ENCODE measurements at regions not wholly inside any gene's neighbourhood (a gene's known extent, or its start where the extent isn't known, plus 50 kb on each side); places are given as distances from the start of the nearest gene placed in this dataset.

DNA sequence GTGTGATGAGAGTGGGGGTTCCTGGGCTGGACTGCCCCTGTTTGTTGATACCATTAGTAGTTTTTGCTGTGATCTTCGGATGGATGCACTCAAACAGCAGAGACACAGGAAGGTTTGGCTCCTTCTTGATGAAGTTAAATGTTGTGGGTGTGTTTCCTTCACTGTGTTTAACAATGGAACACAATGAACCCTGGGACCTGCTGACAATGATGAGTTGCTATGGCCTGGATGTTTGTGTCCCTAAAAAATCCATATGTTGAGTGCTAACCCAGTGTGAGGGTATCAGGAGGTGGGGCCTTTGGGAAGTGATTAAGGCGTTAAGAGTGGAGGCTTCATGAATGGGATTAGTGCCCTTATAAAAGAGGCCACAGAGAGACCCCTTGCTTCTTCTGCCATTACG lies 237.4 kb upstream of the HS6ST1 start:
- 87 to 98% methylated on average over 3 of the region's 3 CpGs for WGBS, 2 donors
- H3K4me3 ChIP-seq (ENCODE audit: low read depth, poor library complexity, severe bottlenecking): no peak overlapping the region
- intact Hi-C loops (cut with DNase I; ENCODE audit: low total_unique reads): no loop called here

DNA sequence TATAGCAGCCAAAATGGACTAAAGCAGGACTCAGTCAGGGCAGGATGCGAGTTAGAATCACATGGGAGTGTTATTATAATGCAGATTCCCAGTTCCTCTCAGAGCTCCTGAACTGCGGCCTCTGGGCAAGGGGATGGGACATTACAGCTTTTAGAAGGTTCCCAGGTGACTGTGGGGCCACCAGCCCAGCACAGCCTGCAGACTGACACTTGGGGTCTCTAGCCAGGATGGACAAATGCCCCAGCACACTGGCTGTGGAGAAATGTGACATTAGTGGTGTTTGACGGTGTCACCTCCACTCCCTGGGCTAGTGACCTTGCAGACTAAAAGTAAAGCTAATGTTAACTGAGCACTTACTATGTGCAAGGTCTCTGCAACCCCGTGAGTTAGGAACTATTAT lies 238.0 kb upstream of the HS6ST1 start:
- TF ChIP-seq, protein P1, sequence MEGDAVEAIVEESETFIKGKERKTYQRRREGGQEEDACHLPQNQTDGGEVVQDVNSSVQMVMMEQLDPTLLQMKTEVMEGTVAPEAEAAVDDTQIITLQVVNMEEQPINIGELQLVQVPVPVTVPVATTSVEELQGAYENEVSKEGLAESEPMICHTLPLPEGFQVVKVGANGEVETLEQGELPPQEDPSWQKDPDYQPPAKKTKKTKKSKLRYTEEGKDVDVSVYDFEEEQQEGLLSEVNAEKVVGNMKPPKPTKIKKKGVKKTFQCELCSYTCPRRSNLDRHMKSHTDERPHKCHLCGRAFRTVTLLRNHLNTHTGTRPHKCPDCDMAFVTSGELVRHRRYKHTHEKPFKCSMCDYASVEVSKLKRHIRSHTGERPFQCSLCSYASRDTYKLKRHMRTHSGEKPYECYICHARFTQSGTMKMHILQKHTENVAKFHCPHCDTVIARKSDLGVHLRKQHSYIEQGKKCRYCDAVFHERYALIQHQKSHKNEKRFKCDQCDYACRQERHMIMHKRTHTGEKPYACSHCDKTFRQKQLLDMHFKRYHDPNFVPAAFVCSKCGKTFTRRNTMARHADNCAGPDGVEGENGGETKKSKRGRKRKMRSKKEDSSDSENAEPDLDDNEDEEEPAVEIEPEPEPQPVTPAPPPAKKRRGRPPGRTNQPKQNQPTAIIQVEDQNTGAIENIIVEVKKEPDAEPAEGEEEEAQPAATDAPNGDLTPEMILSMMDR (IDR thresholded peaks at IDR 0.05): no peak
- TF ChIP-seq POLR2A (IDR thresholded peaks at IDR 0.05): no peak
- intact Hi-C loops (cut with DNase I; ENCODE audit: low total_unique reads): no loop called here
- no peak overlapping the region for H3K4me3 ChIP-seq (ENCODE audit: low read depth, poor library complexity, severe bottlenecking)
- DNase-seq (ENCODE audit: low spot score in 2 of 2): peak in 1 of 2 donors; percentile 60
- 100% methylated on average over 4 of the region's 4 CpGs for WGBS, 2 donors

More for the DNA sequence above, 237.4 kb upstream of the HS6ST1 start:
- TF ChIP-seq, protein P1 (IDR thresholded peaks at IDR 0.05): no peak
- TF ChIP-seq POLR2A (IDR thresholded peaks at IDR 0.05): no peak
- peak in 1 of 2 donors; percentile 23 for DNase-seq (ENCODE audit: low spot score in 2 of 2)

DNA sequence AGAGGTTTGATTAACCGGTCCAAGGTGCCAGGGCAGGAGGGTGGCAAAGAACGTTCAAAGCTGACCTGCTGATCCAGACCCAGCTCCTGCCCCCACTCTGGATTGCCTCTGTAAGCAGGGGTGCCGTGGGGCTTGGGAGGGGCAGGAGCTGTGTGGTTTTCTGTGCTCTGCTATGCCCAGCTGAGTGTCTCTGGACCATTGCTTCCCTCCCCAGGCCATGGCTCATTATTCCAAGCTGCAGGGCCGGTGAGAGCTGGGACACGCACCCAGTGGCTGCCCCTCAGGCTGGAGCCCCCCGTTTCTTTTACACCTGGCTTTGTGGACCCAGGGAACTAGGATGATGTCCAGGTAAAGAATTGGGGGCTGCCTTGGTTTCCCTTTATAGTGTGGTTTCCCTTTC lies 238.4 kb upstream of the HS6ST1 start:
- H3K4me3 ChIP-seq (ENCODE audit: low read depth, poor library complexity, severe bottlenecking): no peak overlapping the region
- TF ChIP-seq POLR2A (IDR thresholded peaks at IDR 0.05): no peak
- TF ChIP-seq, protein P1 (IDR thresholded peaks at IDR 0.05): no peak
- WGBS, 2 donors: 91 to 96% methylated on average over 6 of the region's 6 CpGs
- DNase-seq (ENCODE audit: low spot score in 2 of 2): peak in 1 of 2 donors; percentile 63
- intact Hi-C loops (cut with DNase I; ENCODE audit: low total_unique reads): no loop called here

DNA sequence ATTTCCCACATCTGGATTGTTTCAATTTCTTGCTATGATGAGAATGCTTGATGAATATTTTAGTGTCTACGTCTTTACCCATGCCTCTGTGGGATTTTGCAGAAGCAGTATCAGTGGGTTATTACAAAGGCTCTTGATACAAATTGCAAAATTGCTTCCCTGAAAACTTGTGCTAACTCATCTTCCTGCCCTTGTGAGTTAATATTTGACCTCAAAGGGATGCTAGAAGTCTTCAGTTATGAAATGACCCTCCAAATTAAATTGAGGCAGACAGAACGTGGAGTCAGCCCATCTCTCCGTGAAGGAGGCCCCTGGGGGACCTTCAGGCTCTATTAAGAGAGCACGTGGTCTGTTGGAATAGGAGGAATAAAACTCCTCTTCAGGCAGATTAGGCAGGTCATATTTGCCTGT lies 239.2 kb upstream of the HS6ST1 start:
- H3K4me3 ChIP-seq (ENCODE audit: low read depth, poor library complexity, severe bottlenecking): no peak overlapping the region
- DNase-seq (ENCODE audit: low spot score in 2 of 2): peak; percentile 41 to 85
- 33 to 58% methylated on average over 4 of the region's 4 CpGs for WGBS, 2 donors
- TF ChIP-seq, protein P1 (IDR thresholded peaks at IDR 0.05): no peak
- no peak for TF ChIP-seq POLR2A (IDR thresholded peaks at IDR 0.05)
- intact Hi-C loops (cut with DNase I; ENCODE audit: low total_unique reads): no loop called here

DNA sequence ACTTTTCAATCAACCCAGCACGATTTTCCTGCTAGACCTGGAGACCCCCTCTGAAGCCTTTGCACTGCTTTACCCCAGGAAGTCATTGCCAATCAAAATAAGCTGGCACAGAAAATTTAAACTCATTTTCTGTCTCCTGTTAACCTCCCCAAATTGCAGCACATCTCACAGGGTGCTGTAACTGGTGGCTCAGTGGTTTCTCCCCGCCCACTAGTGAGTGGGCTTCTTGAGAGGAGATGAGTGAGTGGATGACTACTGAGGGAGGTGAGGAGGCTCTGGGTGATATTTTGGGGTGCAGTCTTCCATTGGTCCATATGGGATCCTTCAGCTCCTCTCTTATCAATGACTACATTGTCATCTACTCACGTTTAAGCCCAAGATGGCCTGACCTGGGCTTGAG lies 239.8 kb upstream of the HS6ST1 start:
- TF ChIP-seq, protein P1 (IDR thresholded peaks at IDR 0.05): no peak
- no peak for TF ChIP-seq POLR2A (IDR thresholded peaks at IDR 0.05)
- no peak overlapping the region for H3K4me3 ChIP-seq (ENCODE audit: low read depth, poor library complexity, severe bottlenecking)
- WGBS, 2 donors: 74 to 80% methylated on average over 3 of the region's 3 CpGs
- DNase-seq (ENCODE audit: low spot score in 2 of 2): peak in 1 of 2 donors; percentile 17
- intact Hi-C loops (cut with DNase I; ENCODE audit: low total_unique reads): no loop called here

DNA sequence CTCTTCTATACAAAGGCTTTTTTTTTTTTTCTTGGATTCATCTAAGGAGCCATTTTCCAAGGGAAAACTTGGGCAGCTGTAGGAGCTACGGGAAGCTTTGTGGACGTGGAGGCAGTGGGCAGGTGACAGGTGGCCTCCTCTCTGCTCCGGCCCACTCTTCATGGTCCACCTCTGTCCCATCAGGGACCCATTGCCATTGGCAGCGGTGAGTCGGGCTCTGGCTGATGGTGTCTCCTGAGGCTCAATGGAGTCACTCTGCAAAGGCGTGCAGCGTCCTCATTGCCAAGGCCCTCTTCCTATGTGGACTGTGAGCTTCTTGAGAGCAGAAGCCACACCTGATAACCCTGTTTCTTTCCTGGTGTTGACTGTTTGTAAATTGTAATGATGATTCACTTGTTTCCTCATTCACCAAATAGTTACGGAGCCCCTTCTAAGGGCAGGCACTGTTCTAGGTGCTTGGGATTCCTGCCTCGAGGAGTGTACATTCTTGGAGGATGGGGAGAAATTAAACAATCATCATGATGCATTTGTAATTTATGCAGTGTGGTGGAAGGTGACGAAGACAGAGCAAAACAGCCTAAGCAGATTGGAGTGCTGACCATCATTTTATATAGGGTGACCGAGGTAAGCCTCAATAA lies 240.3 kb upstream of the HS6ST1 start:
- TF ChIP-seq, protein P1 (IDR thresholded peaks at IDR 0.05): no peak
- no peak for TF ChIP-seq POLR2A (IDR thresholded peaks at IDR 0.05)
- H3K4me3 ChIP-seq (ENCODE audit: low read depth, poor library complexity, severe bottlenecking): no peak overlapping the region
- DNase-seq (ENCODE audit: low spot score in 2 of 2): peak in 1 of 2 donors; percentile 34
- WGBS, 2 donors: 96 to 97% methylated on average over 11 of the region's 11 CpGs
- intact Hi-C loops (cut with DNase I; ENCODE audit: low total_unique reads): no loop called here

All from lower leg skin (tissue), 4 donors.